ENCODE measurements at regions not wholly inside any gene's neighbourhood (a gene's known extent, or its start where the extent isn't known, plus 50 kb on each side); places are given as distances from the start of the nearest gene placed in this dataset.
"Not testable (repeated sequence)": the region's sequence is repeated elsewhere in the genome, so short reads cannot be mapped to it uniquely, and the experiment has no call there.

- Histone ChIP-seq H3K9ac (ENCODE audit: low read depth in 2 of 2, low read length in 2 of 2) (no peak overlapping the region), H3K27ac (no peak overlapping the region), H3K9me3 (no peaks in the 10 kb centered on the region), H3K4me3 (no peak overlapping the region), H3K4me1 (no peaks in the 10 kb centered on the region), H3K27me3 (no peaks in the 10 kb centered on the region), H3K36me3 (no peaks in the 10 kb centered on the region)
- TF ChIP-seq CTCF (IDR thresholded peaks at IDR 0.05) = no peak
- intact Hi-C loops (cut with DNase I) = no loop called here
- no peak for DNase-seq
These were observed 276.8 kb downstream of the KCNRG start for GRCh38 chr13:50292081-50292480.

- intact Hi-C loops (cut with DNase I); H3K36me3 ChIP-seq; H3K9me3 ChIP-seq; H3K27me3 ChIP-seq; H3K27ac ChIP-seq; DNase-seq; H3K4me3 ChIP-seq; H3K4me1 ChIP-seq; H3K9ac ChIP-seq (ENCODE audit: low read depth in 2 of 2, low read length in 2 of 2): not testable (repeated sequence)
These were observed 279.2 kb downstream of the KCNRG start for GRCh38 chr13:50294425-50294824.

- Histone ChIP-seq H3K27ac (no peak overlapping the region), H3K4me1 (no peaks in the 10 kb centered on the region), H3K9ac (ENCODE audit: low read depth in 2 of 2, low read length in 2 of 2) (no peak overlapping the region), H3K9me3 (no peaks in the 10 kb centered on the region), H3K27me3 (no peaks in the 10 kb centered on the region), H3K4me3 (no peak overlapping the region), H3K36me3 (no peaks in the 10 kb centered on the region)
- no peak for DNase-seq
- no peak for TF ChIP-seq CTCF (IDR thresholded peaks at IDR 0.05)
- intact Hi-C loops (cut with DNase I) = no loop called here
These were observed 284.5 kb downstream of the KCNRG start for GRCh38 chr13:50299546-50300249.

- Histone ChIP-seq H3K9me3 (no peaks in the 10 kb centered on the region), H3K9ac (ENCODE audit: low read depth in 2 of 2, low read length in 2 of 2) (no peak overlapping the region), H3K4me1 (no peaks in the 10 kb centered on the region), H3K36me3 (no peaks in the 10 kb centered on the region), H3K27me3 (no peaks in the 10 kb centered on the region), H3K27ac (no peak overlapping the region), H3K4me3 (no peak overlapping the region)
- TF ChIP-seq CTCF (IDR thresholded peaks at IDR 0.05) = no peak
- intact Hi-C loops (cut with DNase I) = no loop called here
- no peak for DNase-seq
These were observed 288.9 kb downstream of the KCNRG start for GRCh38 chr13:50303963-50304721.

- Histone ChIP-seq H3K9ac (ENCODE audit: low read depth in 2 of 2, low read length in 2 of 2) (no peak overlapping the region), H3K36me3 (no peaks in the 10 kb centered on the region), H3K27me3 (no peaks in the 10 kb centered on the region), H3K4me3 (no peak overlapping the region), H3K4me1 (no peaks in the 10 kb centered on the region), H3K27ac (no peak overlapping the region), H3K9me3 (no peaks in the 10 kb centered on the region)
- intact Hi-C loops (cut with DNase I) = no loop called here
- DNase-seq = no peak
- no peak for TF ChIP-seq CTCF (IDR thresholded peaks at IDR 0.05)
These were observed 290.9 kb downstream of the KCNRG start for GRCh38 chr13:50306156-50306555.

GRCh38 chr13:50309318-50309717 lies 294.1 kb downstream of the KCNRG start:
- no peak for DNase-seq
- TF ChIP-seq CTCF (IDR thresholded peaks at IDR 0.05) = no peak
- H3K27me3 ChIP-seq = no peaks in the 10 kb centered on the region
- H3K27ac ChIP-seq = no peak overlapping the region
- no peak overlapping the region for H3K4me3 ChIP-seq
- intact Hi-C loops (cut with DNase I) = no loop called here
- H3K4me1 ChIP-seq = no peaks in the 10 kb centered on the region
- H3K36me3 ChIP-seq = no peaks in the 10 kb centered on the region
- H3K9me3 ChIP-seq = no peaks in the 10 kb centered on the region
- H3K9ac ChIP-seq (ENCODE audit: low read depth in 2 of 2, low read length in 2 of 2) = no peak overlapping the region

Data from colonic mucosa (tissue), 4 donors.